AG10803 (cell line): ENCODE measurements at regions not wholly inside any gene's neighbourhood (a gene's known extent, or its start where the extent isn't known, plus 50 kb on each side); places are given as distances from the start of the nearest gene placed in this dataset.

Experiments
- DNase-seq: peaks from one replicate; pipeline ENCODE4 v3.0.0; 2010; ENCODE audit warnings: low read depth
- H3K4me3 ChIP-seq: 2 replicates; pipeline ENCODE4 v1.5.1; 2011; ENCODE audit warnings: mild to moderate bottlenecking, low read length, control low read depth
- TF ChIP-seq, protein P1 (sequence below): conservative IDR thresholded peaks from 2 replicates; pipeline ENCODE4 v1.5.1; 2011; ENCODE audit warnings: mild to moderate bottlenecking, low read length, control low read depth, inconsistent platforms

DNA sequence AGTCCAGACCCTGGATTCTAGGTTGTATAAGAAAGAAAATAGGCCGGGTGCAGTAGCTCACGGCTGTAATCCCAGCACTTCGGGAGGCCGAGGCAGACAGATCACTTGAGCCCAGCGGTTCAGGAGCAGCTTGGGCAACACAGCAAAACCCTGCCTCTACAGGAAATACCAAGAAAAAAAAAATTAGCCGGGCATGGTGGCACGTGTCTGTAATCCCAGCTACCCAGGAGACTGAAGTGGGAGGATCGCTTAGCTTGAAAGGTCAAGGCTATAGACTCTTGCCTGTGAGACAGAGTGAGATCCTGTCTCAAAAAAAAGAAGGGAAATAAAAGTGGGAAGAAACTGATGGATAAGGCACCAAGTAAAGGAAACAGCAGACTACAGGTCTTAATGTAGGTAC is 287.9 kb upstream of the KLF14 start:
- TF ChIP-seq, protein P1, sequence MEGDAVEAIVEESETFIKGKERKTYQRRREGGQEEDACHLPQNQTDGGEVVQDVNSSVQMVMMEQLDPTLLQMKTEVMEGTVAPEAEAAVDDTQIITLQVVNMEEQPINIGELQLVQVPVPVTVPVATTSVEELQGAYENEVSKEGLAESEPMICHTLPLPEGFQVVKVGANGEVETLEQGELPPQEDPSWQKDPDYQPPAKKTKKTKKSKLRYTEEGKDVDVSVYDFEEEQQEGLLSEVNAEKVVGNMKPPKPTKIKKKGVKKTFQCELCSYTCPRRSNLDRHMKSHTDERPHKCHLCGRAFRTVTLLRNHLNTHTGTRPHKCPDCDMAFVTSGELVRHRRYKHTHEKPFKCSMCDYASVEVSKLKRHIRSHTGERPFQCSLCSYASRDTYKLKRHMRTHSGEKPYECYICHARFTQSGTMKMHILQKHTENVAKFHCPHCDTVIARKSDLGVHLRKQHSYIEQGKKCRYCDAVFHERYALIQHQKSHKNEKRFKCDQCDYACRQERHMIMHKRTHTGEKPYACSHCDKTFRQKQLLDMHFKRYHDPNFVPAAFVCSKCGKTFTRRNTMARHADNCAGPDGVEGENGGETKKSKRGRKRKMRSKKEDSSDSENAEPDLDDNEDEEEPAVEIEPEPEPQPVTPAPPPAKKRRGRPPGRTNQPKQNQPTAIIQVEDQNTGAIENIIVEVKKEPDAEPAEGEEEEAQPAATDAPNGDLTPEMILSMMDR, result no peak
- H3K4me3 ChIP-seq, result no peak overlapping the region
- no peak for DNase-seq

DNA sequence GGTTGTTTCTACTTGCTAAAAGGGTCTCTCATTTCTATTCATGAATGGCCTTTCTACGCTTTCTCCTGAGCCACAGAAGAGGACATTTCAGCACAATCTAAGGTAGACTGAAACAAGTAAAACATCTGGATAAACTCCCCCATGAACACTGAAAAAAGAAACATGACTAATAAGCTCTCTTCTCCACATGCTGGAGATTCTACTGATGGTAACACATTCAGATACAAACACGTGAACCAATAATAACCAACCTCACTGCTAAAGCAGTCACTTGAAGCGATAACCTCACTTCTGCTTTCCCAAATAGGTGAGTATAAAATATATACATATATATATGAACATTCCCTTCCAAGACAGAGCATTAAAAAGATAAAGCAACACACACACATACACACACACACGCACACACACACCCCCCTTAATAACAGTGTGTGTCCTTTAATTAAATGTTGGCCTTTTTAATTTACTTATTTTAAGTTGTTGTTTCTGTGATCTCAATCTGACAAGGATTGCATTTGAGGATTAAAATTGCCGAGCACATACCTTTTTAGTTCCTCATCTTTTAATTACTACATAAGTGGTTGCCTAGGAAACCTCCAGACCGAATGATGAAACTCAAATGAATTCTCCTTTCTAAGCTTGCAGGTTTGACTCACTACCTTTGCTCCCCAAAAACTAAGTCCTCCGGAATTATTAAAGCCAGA is 292.4 kb upstream of the KLF14 start:
- no peak overlapping the region for H3K4me3 ChIP-seq
- TF ChIP-seq, protein P1, result no peak
- peak; percentile 83 for DNase-seq

DNA sequence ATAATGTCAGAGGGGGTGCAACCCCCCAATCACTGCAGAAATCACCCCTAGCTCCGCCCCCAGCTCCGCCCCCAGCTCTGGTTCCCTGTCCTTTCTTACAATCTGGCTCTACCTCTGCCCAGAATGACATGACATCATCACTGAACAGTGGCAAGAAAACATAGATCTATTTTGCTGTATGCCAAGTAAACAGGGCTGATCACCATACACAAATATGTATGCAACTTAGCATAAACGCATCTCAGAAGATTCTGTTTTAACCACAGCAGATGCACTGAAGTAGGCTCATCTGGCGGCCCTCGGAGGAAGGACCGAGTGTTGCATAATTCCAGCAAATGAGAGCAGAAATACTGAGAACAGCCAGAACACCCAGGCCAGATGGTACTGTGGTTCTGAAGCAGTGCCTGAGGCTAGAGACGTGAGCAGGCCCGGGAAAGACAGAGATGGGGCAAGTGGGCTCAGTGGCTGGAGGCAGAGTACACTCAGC is 293.3 kb upstream of the KLF14 start:
- TF ChIP-seq, protein P1, result no peak

DNA sequence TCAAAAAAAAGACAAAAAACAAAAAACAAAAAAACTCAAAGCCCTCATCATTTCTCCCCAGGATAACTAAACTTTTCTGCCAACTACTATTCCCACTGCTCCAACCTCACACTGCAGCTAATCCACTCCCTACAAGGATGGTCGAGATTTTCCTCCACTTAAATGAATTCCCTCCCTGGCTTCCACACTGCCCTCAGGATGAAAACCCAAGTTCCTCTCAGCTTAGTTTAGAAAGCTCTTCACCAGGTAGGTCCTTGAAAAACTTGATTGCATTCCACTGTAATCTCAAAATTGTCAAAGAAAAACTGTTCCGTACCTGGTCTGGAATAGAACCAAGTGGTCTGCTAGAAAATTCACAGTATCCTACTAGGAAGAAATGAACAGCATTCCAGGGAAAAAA is 294.3 kb upstream of the KLF14 start:
- TF ChIP-seq, protein P1, result no peak
- H3K4me3 ChIP-seq, result no peak overlapping the region
- no peak for DNase-seq

More for the DNA sequence above, 293.3 kb upstream of the KLF14 start:
- no peak overlapping the region for H3K4me3 ChIP-seq
- DNase-seq, result peak; percentile 99

DNA sequence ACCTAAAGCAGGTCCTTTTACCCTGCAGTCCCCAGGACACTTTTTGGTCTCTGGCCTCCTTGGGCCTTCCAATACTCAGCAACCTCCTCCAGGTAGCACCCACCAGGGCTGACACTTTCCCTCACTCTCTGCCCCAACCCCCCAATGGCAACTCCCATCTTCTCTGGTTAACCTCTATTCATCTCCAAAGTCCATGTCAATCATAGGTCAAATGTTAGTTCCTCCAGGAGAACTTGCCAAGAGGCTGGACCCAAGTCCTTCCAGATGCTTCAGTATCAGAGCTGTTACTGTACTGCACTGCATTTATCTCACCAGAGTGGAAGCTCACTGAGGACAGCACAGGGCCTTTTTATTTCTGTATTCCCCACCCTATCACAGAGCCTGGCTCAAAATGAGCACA is 295.0 kb upstream of the KLF14 start:
- no peak for DNase-seq
- no peak overlapping the region for H3K4me3 ChIP-seq
- TF ChIP-seq, protein P1, result no peak

DNA sequence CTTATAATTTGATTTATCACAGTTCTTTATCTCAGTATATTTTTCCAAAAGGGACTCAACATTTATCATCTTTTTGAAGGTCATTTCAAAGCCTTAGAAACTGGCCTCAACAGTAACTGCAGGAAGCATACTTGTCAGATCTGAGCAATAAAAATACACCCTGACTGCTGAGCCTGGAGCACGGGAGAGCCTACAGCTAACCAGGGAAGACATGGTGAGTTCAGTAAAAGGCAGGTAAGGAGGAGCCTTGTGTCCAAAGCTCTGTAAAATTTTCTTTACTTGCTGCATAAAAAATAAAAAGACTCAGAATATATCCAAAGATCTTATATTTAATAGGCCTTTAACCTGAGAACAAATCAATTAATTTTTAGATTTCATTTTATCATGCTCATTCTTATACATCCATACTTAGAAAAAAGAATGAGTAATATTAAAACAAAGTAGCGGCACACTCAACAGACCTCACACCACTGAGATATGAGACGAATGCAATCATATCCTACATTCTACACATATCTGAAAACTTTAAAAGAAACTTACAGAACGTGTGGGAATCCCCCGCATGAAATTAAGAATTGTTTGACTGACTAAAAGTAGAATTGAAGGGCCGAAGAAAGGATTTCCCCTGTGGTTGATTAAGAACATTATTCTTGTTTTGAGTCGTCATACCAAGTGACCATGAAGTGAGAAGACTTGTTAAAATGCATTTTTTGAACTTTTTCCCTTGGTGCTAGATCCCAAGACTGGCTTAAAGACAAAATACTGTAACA is 296.4 kb upstream of the MKLN1 start:
- DNase-seq, result no peak
- no peak overlapping the region for H3K4me3 ChIP-seq
- TF ChIP-seq, protein P1, result no peak

DNA sequence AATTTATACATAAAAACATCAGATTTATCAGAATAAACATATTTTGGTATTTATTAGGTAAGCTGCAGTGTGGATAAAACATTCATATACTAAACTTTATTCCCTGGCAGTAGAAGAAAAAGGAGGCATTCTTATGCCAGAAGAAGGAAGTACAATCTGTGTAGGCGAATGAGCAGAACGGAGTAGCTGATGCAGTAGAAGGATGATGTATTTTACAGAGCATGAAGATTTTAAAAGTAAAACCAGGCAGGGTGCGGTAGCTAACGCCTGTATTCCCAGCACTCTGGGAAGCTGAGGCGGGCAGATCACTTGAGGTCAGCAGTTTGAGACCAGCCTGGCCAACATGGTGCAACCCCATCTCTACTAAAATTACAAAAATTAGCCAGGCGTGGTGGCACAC is 294.9 kb upstream of the MKLN1 start:
- TF ChIP-seq, protein P1, result no peak
- no peak overlapping the region for H3K4me3 ChIP-seq
- no peak for DNase-seq
